ENCODE measurements at regions not wholly inside any gene's neighbourhood (a gene's known extent, or its start where the extent isn't known, plus 50 kb on each side); places are given as distances from the start of the nearest gene placed in this dataset.

DNA sequence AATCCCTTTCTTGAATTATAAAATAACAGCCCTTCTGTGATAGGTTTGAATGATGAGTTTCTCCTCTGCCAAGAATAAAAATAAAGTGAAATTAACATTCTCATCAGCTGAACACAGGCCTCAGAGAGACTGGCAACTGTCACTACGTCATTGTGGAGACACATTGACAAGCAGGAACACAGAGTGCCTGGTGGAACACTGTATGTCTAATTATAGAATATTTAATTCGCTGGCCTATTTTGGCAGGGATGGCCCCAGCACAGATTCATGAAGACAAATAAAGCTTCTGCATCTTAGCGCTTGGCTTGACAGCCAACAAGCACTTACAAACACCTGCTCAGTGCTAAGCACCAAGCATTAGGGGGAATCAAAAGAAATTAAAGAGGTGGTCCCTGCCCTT is 52.0 kb upstream of the SMYD2 start:
- peaks cover 0 to 8% (median 2%) of the 10 kb centered on the region in 4 experiments for H3K4me1 ChIP-seq (ENCODE audit: control extremely low read depth in 1 of 4, control insufficient read depth in 4 of 4, insufficient read depth in 4 of 4, low read length in 3 of 4)
- ChIA-PET POLR2A (no interaction called here), CTCF (interaction anchor here (3.3 kb wide), 1 partner anchor 98 kb away, joined by 13 read pairs; no protein-coding TSS in a partner anchor)
- H3K4me3 ChIP-seq (ENCODE audit: control insufficient read depth in 1 of 7, extremely low read depth in 1 of 7, insufficient read depth in 4 of 7, low read depth in 2 of 7, low read length in 6 of 7) = no peak overlapping the region
- 93% methylated on average over 3 of the region's 3 CpGs for WGBS (ENCODE audit: insufficient coverage)
- H3K36me3 ChIP-seq (ENCODE audit: control insufficient read depth in 4 of 4, insufficient read depth in 4 of 4, low read length in 3 of 4) = no peaks in the 10 kb centered on the region
- H3K9me3 ChIP-seq (ENCODE audit: control extremely low read depth in 1 of 5, control insufficient read depth in 4 of 5, insufficient read depth in 2 of 5, low read depth in 1 of 5, low read length in 4 of 5) = no peaks in the 10 kb centered on the region
- H3K27me3 ChIP-seq (replicated peaks in 2 of 5; ENCODE audit: control insufficient read depth in 4 of 5, insufficient read depth in 5 of 5, low read length in 4 of 5) = peaks cover 0 to 2% (median 0%) of the 10 kb centered on the region in 5 experiments
- H3K27ac ChIP-seq (ENCODE audit: insufficient read depth in 1 of 2, low read depth in 1 of 2, low read length in 2 of 2, poor library complexity in 1 of 2, severe bottlenecking in 2 of 2) = no peak overlapping the region
- DNase-seq = no peak

DNA sequence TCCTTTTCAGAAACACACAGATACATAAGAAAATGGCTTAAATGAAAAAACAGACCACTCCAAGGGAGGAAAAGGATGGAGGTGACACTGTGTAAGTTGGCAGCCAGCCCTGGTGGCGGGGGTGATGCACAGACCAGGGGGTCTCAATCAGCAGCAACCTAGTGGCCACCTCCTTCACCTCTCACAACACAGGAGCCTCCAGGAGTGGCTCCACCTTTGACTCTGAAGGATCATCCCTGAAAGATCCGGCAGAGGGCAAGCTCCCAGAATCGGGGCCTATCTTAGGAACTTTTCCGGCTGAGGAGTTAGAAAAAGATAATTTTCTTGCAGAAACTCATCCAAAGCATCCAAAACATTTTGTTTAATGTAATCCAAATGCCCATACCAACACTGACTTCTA is 51.2 kb upstream of the SMYD2 start:
- ChIA-PET CTCF (interaction anchor here (1.0 to 3.3 kb wide), 3 partner anchors 15 to 100 kb away, joined by 3 to 14 read pairs (median 13); no protein-coding TSS in a partner anchor), POLR2A (no interaction called here)
- WGBS (ENCODE audit: insufficient coverage) = 100% methylated on average over 1 of the region's 4 CpGs
- peaks cover 0 to 5% (median 2%) of the 10 kb centered on the region in 4 experiments for H3K4me1 ChIP-seq (ENCODE audit: control extremely low read depth in 1 of 4, control insufficient read depth in 4 of 4, insufficient read depth in 4 of 4, low read length in 3 of 4)
- H3K4me3 ChIP-seq (ENCODE audit: control insufficient read depth in 1 of 7, extremely low read depth in 1 of 7, insufficient read depth in 4 of 7, low read depth in 2 of 7, low read length in 6 of 7) = no peak overlapping the region
- H3K9me3 ChIP-seq (ENCODE audit: control extremely low read depth in 1 of 5, control insufficient read depth in 4 of 5, insufficient read depth in 2 of 5, low read depth in 1 of 5, low read length in 4 of 5) = no peaks in the 10 kb centered on the region
- no peaks in the 10 kb centered on the region for H3K36me3 ChIP-seq (ENCODE audit: control insufficient read depth in 4 of 4, insufficient read depth in 4 of 4, low read length in 3 of 4)
- no peak for DNase-seq
- no peak overlapping the region for H3K27ac ChIP-seq (ENCODE audit: insufficient read depth in 1 of 2, low read depth in 1 of 2, low read length in 2 of 2, poor library complexity in 1 of 2, severe bottlenecking in 2 of 2)
- H3K27me3 ChIP-seq (replicated peaks in 2 of 5; ENCODE audit: control insufficient read depth in 4 of 5, insufficient read depth in 5 of 5, low read length in 4 of 5) = peaks cover 0 to 2% (median 0%) of the 10 kb centered on the region in 5 experiments

All from common myeloid progenitor, CD34-positive (primary cell).